CD14-positive monocyte (primary cell): ENCODE measurements at regions not wholly inside any gene's neighbourhood (a gene's known extent, or its start where the extent isn't known, plus 50 kb on each side); places are given as distances from the start of the nearest gene placed in this dataset.

ENCODE experiments used
- DNase-seq, 3 donors: peaks; one replicate each; pipeline ENCODE4 v3.0.0-alpha.2; 2011 to 2022
- H2AFZ ChIP-seq: 2 replicates; pipeline ENCODE4 v1.6.0; 2012; ENCODE audit warnings: mild to moderate bottlenecking, low read depth, low read length, inconsistent platforms; ENCODE audit not compliant: insufficient read depth, poor library complexity, severe bottlenecking
- H3K27ac ChIP-seq, 2 donors: 1 replicate in 1 of 2; 2 replicates in 1 of 2; pipeline ENCODE4 v1.5.1; 2012 to 2013; ENCODE audit warnings: low read length in 2 of 2, control low read depth in 1 of 2, inconsistent platforms in 1 of 2, low read depth in 1 of 2, mild to moderate bottlenecking in 1 of 2
- H3K27me3 ChIP-seq, 2 donors: one replicate each; pipeline versions ENCODE4 v1.6.0 to v1.6.1; 2011 to 2013; ENCODE audit warnings: low read length in 2 of 2; ENCODE audit not compliant: control insufficient read depth in 2 of 2, insufficient read depth in 2 of 2
- H3K36me3 ChIP-seq, 2 donors: replicated peaks in 1 of 2; 1 replicate in 1 of 2; 2 replicates in 1 of 2; pipeline versions ENCODE4 v1.5.1 to v1.6.1; 2012 to 2013; ENCODE audit warnings: low read length in 2 of 2, control low read depth in 1 of 2, inconsistent platforms in 1 of 2, mild to moderate bottlenecking in 1 of 2; ENCODE audit not compliant: insufficient read depth in 2 of 2, control insufficient read depth in 1 of 2
- H3K4me1 ChIP-seq, 2 donors: 1 replicate in 1 of 2; 2 replicates in 1 of 2; pipeline versions ENCODE4 v1.5.1 to v1.6.1; 2012 to 2013; ENCODE audit warnings: low read length in 2 of 2, control low read depth in 1 of 2, inconsistent platforms in 1 of 2, mild to moderate bottlenecking in 1 of 2, moderate library complexity in 1 of 2; ENCODE audit not compliant: insufficient read depth in 2 of 2, control insufficient read depth in 1 of 2
- H3K4me2 ChIP-seq: replicated peaks from 2 replicates; pipeline ENCODE3; 2012; ENCODE audit warnings: low read length, moderate library complexity, mild to moderate bottlenecking; ENCODE audit not compliant: poor library complexity, severe bottlenecking; ENCODE audit errors: extremely low read depth
- H3K4me3 ChIP-seq, 3 experiments: fragments of 200-600 bp in 1 of 3; sonication (generic) in 1 of 3; replicated peaks in 1 of 3; 1 replicate in 2 of 3; 2 replicates in 1 of 3; pipeline ENCODE4 v1.5.1; 2011 to 2013; ENCODE audit warnings: low read length in 3 of 3, mild to moderate bottlenecking in 3 of 3, control low read depth in 2 of 3, low read depth in 2 of 3, inconsistent platforms in 1 of 3, moderate library complexity in 1 of 3
- H3K79me2 ChIP-seq: 2 replicates; pipeline ENCODE4 v1.6.0; 2012; ENCODE audit warnings: mild to moderate bottlenecking, control low read depth, inconsistent platforms, low read length, moderate library complexity; ENCODE audit not compliant: insufficient read depth
- H3K9ac ChIP-seq: 2 replicates; pipeline ENCODE4 v1.6.0; 2017; ENCODE audit warnings: low read length, mild to moderate bottlenecking; ENCODE audit not compliant: insufficient read depth, poor library complexity, severe bottlenecking
- H3K9me3 ChIP-seq, 2 donors: replicated peaks in 1 of 2; 1 replicate in 1 of 2; 2 replicates in 1 of 2; pipeline versions ENCODE4 v1.5.1 to v1.6.1; 2012 to 2013; ENCODE audit warnings: low read length in 2 of 2, control low read depth in 1 of 2; ENCODE audit not compliant: control insufficient read depth in 1 of 2, insufficient read depth in 1 of 2
- H4K20me1 ChIP-seq: 2 replicates; pipeline ENCODE4 v1.6.0; 2012; ENCODE audit warnings: mild to moderate bottlenecking, low read length, control low read depth, moderate library complexity; ENCODE audit not compliant: insufficient read depth
- H3K27ac Mint-ChIP-seq, 7 donors: one replicate each; pipeline ENCODE4 v1.8.0; 2020; ENCODE audit warnings: mild to moderate bottlenecking in 7 of 7, mixed read lengths in 7 of 7, moderate library complexity in 6 of 7, inconsistent platforms in 2 of 7
- H3K27me3 Mint-ChIP-seq, 3 donors: one replicate each; pipeline ENCODE4 v1.8.0; 2021 to 2022; ENCODE audit warnings: low read depth in 3 of 3, mild to moderate bottlenecking in 3 of 3, mixed read lengths in 3 of 3, moderate library complexity in 3 of 3, inconsistent platforms in 1 of 3
- H3K36me3 Mint-ChIP-seq, 2 donors: one replicate each; pipeline ENCODE4 v1.8.0; 2020; ENCODE audit warnings: mixed read lengths in 2 of 2, inconsistent platforms in 1 of 2, mild to moderate bottlenecking in 1 of 2
- H3K4me1 Mint-ChIP-seq: one replicate; pipeline ENCODE4 v1.8.0; 2020; ENCODE audit warnings: mild to moderate bottlenecking, mixed read lengths
- H3K4me3 Mint-ChIP-seq, 2 donors: one replicate each; pipeline ENCODE4 v1.8.0; 2020; ENCODE audit warnings: mild to moderate bottlenecking in 2 of 2, mixed read lengths in 2 of 2, moderate library complexity in 1 of 2
- H3K9me3 Mint-ChIP-seq, 7 donors: one replicate each; pipeline ENCODE4 v1.8.0; 2020 to 2022; ENCODE audit warnings: mixed read lengths in 7 of 7, mild to moderate bottlenecking in 6 of 7, moderate library complexity in 6 of 7, inconsistent platforms in 2 of 7
- whole genome bisulfite sequencing: methylation state at CpG from one replicate; pipeline ENCODE4 v1.1.5; 2013; ENCODE audit warnings: missing lambda C conversion rate; ENCODE audit not compliant: insufficient coverage; 5-methylcytosine and 5-hydroxymethylcytosine counted together
- intact Hi-C, 2 donors: fragments of 100-400 bp; cut with micrococcal nuclease; formaldehyde crosslinking; loops; one replicate each; pipeline versions ENCODE4 v1.15.0 to v1.15.1; 2023
- TF ChIP-seq, protein P1 (sequence below): fragments of 200-600 bp; IDR thresholded peaks from one replicate; pipeline ENCODE4 v1.8.0; 2022; ENCODE audit warnings: antibody characterized with exemption, mild to moderate bottlenecking

DNA sequence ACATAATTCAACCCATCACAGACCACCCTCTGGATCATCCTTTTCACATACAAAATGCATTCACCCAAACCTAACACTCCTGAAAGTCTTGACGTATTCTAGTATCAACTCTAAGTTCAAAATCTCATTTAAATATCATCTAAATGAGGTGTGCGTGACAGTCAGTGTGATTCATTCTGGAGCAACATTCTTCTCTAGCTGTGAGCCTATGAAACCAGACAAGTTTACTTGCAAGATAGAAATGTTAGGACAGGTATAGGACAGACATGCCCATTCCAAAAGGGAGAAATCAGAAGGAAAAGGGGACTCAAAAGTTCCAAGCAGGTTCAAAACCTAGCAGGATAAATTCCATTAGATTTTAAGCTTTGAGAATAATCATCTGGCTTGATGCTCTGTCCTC is 329.7 kb downstream of the CD83 start:
- no peak for DNase-seq
- Histone ChIP-seq H3K27me3 (peaks cover under 1 to 2% of the 10 kb centered on the region in 2 donors), H3K4me3 (no peak overlapping the region), H3K9ac (no peak overlapping the region), H3K79me2 (no peaks in the 10 kb centered on the region), H4K20me1 (no peaks in the 10 kb centered on the region), H3K27ac (no peak overlapping the region), H3K9me3 (no peaks in the 10 kb centered on the region), H3K4me2 (no peak overlapping the region), H3K36me3 (no peaks in the 10 kb centered on the region), H2AFZ (no peak overlapping the region), H3K4me1 (peaks cover under 1 to 4% of the 10 kb centered on the region in 2 donors)
- TF ChIP-seq, protein P1, sequence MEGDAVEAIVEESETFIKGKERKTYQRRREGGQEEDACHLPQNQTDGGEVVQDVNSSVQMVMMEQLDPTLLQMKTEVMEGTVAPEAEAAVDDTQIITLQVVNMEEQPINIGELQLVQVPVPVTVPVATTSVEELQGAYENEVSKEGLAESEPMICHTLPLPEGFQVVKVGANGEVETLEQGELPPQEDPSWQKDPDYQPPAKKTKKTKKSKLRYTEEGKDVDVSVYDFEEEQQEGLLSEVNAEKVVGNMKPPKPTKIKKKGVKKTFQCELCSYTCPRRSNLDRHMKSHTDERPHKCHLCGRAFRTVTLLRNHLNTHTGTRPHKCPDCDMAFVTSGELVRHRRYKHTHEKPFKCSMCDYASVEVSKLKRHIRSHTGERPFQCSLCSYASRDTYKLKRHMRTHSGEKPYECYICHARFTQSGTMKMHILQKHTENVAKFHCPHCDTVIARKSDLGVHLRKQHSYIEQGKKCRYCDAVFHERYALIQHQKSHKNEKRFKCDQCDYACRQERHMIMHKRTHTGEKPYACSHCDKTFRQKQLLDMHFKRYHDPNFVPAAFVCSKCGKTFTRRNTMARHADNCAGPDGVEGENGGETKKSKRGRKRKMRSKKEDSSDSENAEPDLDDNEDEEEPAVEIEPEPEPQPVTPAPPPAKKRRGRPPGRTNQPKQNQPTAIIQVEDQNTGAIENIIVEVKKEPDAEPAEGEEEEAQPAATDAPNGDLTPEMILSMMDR: no peak
- Mint-ChIP-seq H3K27ac (no peak overlapping the region), H3K4me1 (peaks cover 5% of the 10 kb centered on the region), H3K27me3 (peaks cover 1 to 2% (median 2%) of the 10 kb centered on the region in 3 donors), H3K4me3 (no peak overlapping the region), H3K9me3 (peaks cover 0 to 2% (median 0%) of the 10 kb centered on the region in 7 donors), H3K36me3 (no peaks in the 10 kb centered on the region)
- intact Hi-C loops: no loop called here
- WGBS: no CpG with 5 or more reads among the region's 2 CpGs

DNA sequence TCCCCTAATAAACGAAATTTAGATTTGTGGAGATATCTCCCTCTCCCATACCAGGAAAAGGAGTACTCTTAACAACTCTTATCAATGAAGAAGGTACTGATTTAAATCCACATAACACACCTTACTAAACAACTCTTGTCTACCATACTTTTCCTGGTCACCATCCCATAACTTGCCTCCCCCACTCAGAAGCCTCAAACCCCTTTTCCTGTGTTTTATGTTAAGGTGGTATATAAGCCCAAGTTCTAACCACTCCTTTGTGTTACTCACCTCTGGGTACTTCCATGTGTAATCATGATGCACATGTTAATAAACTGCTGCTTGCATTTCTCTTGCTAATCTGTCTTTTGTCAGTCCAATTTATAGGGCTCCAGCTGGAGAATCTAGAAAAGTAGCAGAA is 330.7 kb downstream of the CD83 start:
- peaks cover 0 to 3% of the 10 kb centered on the region in 2 donors for H3K27me3 ChIP-seq
- H2AFZ ChIP-seq: no peak overlapping the region
- H3K4me1 ChIP-seq: peaks cover 9 to 12% of the 10 kb centered on the region in 2 donors
- Mint-ChIP-seq H3K36me3 (no peaks in the 10 kb centered on the region), H3K27me3 (peaks cover 0 to 9% (median 8%) of the 10 kb centered on the region in 3 donors), H3K27ac (no peak overlapping the region), H3K4me1 (peaks cover 13% of the 10 kb centered on the region), H3K9me3 (peaks cover 0 to 2% (median 0%) of the 10 kb centered on the region in 7 donors), H3K4me3 (no peak overlapping the region)
- intact Hi-C loops: no loop called here
- H4K20me1 ChIP-seq: no peaks in the 10 kb centered on the region
- no peak overlapping the region for H3K4me2 ChIP-seq
- no peak overlapping the region for H3K27ac ChIP-seq
- no peak for DNase-seq
- no CpG with 5 or more reads among the region's 1 CpG for WGBS
- H3K79me2 ChIP-seq: no peaks in the 10 kb centered on the region
- H3K4me3 ChIP-seq: no peak overlapping the region
- H3K9ac ChIP-seq: no peak overlapping the region
- no peaks in the 10 kb centered on the region for H3K9me3 ChIP-seq
- TF ChIP-seq, protein P1: no peak
- H3K36me3 ChIP-seq: no peaks in the 10 kb centered on the region
